Hematopoietic multipotent progenitor cell treated with erythropoietin and hydrocortisone succinate and interleukin-3 and kit ligand, for 15 days (in vitro differentiated cells): ENCODE measurements at regions not wholly inside any gene's neighbourhood (a gene's known extent, or its start where the extent isn't known, plus 50 kb on each side); places are given as distances from the start of the nearest gene placed in this dataset.

Experiments used
- DNase-seq: peaks from one replicate; pipeline ENCODE4 v3.0.0-alpha.2; 2015; ENCODE audit warnings: low spot score

DNA sequence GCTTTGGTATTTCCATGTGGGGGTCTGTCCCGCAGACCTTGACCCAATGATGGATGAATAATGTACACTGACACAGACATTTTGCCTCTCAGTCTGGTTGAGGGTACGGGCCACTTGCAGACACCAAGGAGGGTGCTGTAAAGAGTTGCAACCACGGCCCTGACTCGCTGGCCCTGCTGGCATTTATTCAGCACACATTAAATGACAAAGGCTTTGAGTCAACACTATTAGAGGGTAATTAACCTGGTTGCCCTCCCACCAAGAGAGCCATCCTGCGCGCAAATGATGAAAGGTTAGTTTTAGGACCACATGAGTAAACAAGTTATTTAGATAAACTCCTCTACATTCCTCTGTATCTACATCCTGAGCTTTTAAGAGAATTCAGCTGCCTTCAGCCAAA lies 308.9 kb upstream of the MMS22L start:
- DNase-seq = no peak

DNA sequence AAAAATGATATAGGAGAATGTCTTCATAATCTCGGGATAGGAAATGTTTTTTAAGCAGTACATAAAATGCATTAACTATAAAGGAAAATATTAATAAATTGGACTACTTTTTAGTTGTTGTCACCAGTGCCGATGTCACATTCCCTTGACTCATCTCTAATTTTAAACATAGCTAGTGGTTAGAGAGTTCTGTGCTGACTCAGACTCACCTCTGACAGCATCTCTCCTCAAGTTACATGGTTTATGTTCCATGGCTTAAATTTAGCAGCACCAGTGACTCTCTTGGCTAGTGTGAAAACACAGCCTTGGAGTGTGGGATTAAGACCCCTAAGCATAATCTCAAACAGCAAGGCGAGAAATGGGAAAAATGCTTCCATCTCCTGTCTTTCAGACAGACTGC lies 311.8 kb upstream of the MMS22L start:
- DNase-seq = no peak

GRCh38 chr6:97621111-97621510 lies 338.1 kb upstream of the MMS22L start:
- DNase-seq = no peak

DNA sequence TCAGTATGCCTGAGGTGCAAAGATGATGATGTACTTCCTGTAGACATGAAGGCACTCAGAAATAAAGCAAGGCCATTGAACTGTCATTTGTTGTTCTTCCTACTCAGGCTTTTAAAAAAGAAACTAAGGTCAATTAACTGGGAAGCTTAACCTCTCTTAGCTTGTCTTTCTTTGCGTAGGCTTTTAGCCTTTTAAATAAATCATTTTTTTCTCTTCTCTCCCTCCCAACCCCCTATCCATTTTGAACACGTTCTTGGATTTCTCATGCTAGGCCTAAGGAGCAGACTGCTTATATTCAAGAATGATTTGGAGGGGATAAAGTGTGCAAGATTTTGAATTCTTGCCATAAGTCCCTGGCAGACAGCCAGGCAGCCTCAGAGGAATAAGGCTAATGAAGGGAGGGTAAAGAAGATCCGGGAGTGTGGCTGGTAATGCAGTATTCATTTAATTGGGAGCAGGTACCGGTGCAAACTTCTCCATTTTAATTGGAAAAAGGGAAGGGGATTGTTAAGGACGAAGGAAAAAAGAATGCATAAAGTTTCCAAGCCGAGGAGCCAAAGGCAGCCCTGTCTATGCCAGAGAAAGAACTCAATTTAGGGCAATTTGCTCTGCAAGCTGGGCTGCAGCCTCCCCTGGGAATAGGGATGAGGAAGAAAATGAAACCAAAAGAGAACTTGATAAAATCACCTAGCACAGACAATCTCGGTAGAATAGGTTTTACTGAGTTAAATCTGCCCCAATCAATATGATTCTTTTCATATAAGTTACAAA lies 343.8 kb upstream of the MMS22L start:
- no peak for DNase-seq

- no peak for DNase-seq
Observed at GRCh38 chr6:97629180-97629579, 346.2 kb upstream of the MMS22L start.

DNA sequence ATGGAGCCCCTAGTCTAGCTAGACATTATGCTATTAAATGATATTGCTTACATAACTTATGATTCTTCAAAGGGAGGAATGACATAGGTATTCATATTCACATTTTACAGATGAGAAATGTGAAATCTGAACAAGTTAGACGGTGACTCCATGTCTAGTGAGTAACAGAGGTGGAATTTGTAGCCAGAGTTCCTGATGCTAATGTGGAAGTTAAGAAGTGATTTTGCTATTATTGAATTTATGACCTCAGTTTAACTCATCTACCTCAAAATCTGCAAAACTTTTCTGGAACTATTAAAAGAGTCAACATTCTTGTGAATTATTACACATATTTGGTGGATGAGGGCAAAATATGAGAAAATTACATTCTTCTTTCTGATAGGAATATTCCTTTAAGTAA lies 347.6 kb upstream of the MMS22L start:
- DNase-seq = no peak

GRCh38 chr6:97632341-97632740 lies 349.3 kb upstream of the MMS22L start:
- no peak for DNase-seq

DNA sequence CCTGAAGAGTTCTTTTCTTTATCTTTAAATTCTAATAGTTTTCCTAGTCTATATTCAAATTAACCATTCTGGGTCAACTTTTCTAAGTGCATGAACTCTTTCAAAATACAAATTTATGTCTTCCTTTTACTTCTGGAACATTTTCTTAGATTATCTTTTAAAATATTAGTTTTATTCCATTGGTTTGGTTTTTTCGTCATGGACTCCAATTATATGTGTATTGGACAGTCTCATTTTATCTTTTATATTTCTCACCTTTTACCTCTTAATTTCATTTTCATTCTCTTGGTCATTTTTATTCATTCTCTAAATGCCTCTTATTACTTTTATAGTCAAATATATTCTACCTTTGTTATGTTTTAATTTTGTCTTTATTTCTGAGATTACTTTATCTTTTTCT lies 356.7 kb upstream of the MMS22L start:
- DNase-seq = no peak

- DNase-seq = no peak
Observed at GRCh38 chr6:97644353-97644752, 361.3 kb upstream of the MMS22L start.

GRCh38 chr6:97645757-97646156 lies 362.7 kb upstream of the MMS22L start:
- no peak for DNase-seq

DNA sequence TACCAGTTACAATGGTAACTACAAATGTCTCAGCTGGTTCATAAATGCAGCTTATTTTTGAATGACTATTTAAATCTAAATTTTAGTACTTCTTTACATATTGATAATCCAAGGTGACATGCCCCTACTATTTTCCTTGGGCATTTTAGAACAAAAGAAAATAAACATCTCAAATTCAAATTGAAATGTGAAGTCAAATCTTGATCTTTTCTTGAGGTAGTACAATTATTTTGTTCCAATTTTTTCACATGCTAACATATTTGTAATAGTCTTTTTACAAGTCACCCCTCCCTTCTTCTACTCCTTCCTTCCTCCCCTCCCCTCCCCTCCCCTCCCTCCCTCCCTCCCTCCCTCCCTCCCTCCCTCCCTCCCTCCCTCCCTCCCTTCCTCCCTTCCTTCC lies 370.1 kb upstream of the MMS22L start:
- DNase-seq = no peak

GRCh38 chr6:97653517-97653916 lies 370.5 kb upstream of the MMS22L start:
- no peak for DNase-seq

DNA sequence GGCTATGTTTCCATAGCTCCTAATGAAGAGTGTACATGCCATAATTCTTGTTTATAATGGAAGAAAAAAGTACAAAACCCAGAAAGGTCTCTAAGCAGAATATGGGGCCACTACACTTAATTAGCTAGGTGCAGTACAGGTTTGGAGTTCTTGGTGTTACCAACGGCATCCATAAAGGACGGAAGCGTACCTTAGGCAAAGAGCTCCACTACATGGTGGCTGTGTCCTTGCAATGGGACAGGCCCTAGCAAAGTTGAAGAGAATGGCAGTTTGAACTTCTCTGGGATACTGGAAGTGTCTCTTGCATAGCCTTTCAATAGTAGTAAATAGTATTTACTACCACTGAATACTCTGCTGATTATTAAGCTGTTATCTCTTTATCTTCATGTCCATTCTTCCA lies 371.7 kb upstream of the MMS22L start:
- no peak for DNase-seq

DNA sequence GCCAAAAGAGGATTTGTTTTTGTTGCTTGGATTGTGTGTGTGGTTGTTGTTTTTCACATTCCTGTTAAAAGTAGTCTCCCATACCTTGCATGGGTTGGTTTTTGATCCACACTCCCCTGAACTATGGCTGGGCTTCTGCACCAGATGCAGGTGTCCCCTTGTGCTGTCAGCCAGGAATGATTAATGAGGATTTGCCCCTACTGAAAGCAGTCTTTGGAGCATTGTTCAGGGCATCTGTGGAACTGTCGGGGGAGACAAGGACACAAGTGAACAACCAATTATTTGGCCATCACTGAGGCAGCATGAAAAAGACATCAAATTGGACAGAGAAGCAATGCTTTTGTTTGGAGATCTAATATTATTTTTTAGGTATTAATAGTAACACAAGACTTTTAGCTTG lies 373.2 kb upstream of the MMS22L start:
- DNase-seq = no peak

DNA sequence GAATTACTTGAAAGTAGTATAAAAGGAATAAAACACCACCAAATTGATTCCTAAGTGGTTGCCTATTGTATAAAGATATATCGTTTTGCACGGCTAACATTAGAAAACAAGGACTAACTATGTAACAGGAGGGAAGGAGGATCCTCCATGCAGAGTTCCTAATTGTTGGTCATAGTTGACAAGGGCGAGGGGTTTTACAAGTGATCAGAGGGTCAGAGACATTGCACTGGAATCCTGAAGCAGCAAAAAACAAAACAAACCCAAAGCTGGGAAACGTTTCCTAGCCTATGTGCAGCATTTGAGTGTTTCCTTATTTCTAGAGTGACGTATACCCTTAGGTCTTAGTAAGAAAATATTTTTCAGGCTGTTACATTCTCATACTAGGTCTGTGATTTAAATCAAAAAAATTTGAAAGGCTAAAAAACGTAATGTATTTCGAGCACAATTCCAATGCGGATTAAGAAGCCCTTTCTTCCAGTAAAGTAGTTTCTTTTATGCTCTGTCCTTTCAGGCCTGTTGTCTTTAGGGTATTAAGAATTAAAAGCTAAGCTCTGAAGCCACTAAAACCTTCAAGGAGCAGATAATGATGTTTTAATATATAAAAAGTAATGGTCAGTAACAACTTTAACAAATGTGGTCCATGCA lies 373.8 kb upstream of the MMS22L start:
- no peak for DNase-seq

DNA sequence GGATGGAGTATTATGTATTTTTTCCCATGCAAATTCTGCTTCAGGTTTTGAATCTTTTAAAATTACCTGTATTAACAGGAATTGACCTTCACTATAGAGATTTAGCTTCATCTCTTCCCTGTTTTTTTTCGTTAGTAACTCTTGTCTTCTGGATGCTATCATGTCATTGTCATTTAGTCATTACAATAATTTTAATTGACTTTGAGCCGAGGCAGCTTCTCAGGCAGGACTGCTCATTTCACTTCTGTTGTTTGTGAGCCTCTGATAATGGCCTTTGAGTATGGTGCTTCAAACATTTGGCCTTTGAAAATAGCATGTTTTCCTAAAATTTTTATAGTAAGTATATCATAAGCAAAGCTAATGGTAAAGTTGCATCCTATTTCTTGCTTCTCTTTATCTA lies 375.1 kb upstream of the MMS22L start:
- no peak for DNase-seq

- no peak for DNase-seq
Observed at GRCh38 chr6:97663252-97663651, 380.2 kb upstream of the MMS22L start.

DNA sequence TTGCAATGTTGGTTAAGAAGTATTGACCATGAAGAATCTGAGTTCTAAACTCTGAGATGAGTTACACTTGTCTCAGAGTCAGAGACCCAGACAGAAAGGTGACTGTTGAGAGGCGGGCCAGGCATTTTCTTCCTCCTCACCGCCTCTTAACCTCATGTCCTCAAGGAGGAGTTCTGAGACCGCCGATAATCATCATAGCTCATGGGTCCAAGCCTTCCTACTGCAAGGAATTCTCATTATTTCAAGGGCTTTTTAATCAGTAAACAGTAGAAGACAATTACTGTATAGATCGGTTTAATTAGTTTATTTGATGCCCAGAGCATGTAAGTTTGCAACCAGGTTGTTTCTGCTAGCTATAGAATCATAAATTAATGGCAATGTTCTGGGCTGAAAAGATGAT lies 382.4 kb upstream of the MMS22L start:
- no peak for DNase-seq

DNA sequence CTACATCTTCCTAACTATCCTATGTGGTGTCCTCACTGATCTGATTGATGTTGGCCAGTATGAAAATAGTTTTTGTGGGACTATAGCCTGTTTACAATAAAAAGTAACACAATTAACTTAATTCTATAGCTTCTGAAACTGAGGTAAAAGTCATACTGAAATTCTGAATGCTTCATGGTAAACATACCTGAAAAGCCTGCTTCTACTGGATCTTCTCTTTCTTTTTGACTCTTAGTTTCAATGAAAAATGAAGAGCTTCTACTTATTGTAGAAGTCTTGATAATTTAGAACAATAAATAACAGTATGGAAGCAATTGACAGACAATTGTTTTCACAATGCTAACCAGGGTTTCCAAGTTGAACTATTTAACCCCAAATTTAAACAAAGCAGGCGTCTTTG lies 383.9 kb upstream of the MMS22L start:
- no peak for DNase-seq

DNA sequence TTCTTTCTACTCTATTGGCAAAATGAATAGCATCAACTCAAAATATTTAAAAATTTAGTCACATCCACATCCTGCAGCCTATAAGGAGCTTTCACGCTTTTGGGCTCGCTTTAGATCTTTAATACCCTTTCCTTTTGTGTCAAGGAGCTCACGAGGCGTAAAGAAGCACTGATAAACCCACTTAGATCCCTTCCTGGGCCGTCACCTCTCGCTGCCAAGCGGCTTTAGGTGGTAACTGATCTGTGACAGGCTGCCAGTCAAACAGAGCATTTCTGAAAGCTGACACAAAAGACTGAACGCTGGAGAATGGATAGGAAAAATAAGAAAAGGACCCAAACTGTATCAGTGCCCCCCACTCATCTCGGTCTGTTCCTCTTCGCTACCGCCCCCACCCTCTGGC lies 385.7 kb upstream of the MMS22L start:
- DNase-seq = no peak

DNA sequence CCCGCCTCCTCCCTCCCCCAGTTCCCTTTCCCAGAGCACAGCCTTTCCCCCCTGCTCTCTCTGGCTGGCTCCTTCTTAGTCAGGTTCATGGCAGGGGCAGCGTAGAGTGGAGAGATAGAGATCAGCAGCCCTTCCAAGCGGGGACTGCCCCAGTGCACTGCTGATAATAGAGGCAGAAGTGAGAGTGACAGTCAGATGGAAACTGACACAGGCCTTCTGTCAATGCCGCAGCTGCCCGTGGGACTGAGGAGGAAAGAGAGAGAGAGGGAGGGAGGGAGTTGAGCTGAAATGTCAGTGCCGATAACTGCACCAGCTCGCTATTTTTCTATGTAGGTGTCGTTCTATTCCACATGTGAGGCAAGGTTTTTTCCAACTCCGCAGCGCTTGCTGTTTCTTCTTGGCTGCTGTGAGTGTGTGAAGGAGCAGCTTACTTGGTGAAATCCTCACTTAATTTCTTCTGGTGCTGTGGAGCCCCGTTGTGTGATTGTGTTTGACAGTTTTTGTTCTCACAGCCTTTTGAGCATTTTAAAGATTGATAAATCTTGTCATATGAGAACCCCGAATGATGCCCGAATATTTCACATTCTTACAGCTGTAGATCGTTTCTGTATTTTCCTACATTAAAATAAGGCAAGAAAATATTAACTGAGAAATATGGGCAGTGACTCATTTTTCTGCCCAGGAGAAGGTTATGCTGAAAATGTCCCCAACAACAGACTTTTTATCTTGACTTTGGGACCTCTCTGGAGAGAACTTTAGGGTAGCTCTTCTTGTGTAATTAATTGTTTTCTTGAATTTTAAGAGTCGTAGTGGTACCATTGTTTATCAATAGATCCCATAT lies 386.4 kb upstream of the MMS22L start:
- no peak for DNase-seq

GRCh38 chr6:97674802-97675201 lies 391.8 kb upstream of the MMS22L start:
- no peak for DNase-seq

GRCh38 chr6:97677626-97678025 lies 394.6 kb upstream of the MMS22L start:
- DNase-seq = no peak
